HG03378 (cell line): ENCODE measurements at regions not wholly inside any gene's neighbourhood (a gene's known extent, or its start where the extent isn't known, plus 50 kb on each side); places are given as distances from the start of the nearest gene placed in this dataset.
"Not testable (repeated sequence)": the region's sequence is repeated elsewhere in the genome, so short reads cannot be mapped to it uniquely, and the experiment has no call there.

ENCODE experiments used
- ATAC-seq: cut with Tn5 transposase; IDR thresholded peaks from one replicate; pipeline ENCODE4 v1.9.1; 2021; ENCODE audit warnings: mild to moderate bottlenecking, moderate library complexity; ENCODE audit not compliant: unreplicated experiment

DNA sequence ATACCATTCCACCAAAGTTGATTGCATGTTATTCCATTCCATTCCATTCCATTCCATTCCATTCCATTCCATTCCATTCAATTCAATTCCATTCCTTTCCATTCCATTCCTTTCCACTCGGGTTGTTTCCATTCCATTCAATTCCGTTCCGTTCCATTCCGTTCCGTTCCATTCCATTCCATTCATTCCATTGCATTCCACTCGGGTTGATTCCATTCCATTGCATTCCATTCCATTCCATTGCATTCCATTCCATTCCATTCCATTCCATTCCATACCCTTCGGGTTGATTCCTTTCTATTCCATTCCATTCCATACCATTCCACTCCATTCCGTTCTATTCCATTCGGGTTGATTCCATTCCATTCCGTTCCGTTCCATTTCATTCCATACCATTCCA, 166.9 kb downstream of the CWH43 start:
- ATAC-seq, result peak; percentile 28

DNA sequence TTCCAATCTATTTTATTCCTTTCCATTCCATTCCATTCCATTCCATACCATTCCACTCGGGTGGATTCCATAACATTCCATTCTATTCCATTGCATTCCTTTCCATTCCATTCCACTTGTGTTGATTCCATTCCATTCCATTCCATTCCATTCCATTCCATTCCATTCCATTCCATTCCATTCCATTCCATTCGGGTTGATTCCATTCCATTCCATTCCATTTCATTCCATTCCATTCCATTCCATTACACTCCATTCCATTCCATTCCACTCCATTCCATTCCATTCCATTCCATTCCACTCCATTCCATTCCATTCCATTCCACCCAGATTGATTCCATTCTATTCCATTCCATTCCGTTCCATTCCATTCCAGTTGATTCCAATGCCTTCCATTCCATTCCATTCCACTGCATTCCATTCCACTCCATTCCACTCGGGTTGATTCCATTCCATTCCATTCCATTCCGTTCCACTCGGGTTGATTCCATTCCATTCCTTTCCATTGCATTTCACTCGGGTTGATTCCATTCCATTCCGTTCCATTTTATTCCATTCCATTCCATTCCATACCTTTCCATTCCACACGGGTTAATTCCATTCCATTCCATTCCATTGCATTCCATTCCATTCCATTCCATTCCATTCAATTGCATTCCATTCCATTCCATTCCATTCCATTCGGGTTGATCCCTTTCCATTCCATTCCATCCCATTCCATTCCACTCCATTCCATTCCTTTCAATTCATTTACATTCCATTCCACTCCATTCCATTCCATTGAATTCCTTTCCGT, 168.4 kb downstream of the CWH43 start:
- peak; percentile 75 for ATAC-seq

GRCh38 chr4:49155270-49155669, 169.2 kb downstream of the CWH43 start:
- not testable (repeated sequence) for ATAC-seq

GRCh38 chr4:49156309-49156708, 170.2 kb downstream of the CWH43 start:
- peak; percentile 29 for ATAC-seq

DNA sequence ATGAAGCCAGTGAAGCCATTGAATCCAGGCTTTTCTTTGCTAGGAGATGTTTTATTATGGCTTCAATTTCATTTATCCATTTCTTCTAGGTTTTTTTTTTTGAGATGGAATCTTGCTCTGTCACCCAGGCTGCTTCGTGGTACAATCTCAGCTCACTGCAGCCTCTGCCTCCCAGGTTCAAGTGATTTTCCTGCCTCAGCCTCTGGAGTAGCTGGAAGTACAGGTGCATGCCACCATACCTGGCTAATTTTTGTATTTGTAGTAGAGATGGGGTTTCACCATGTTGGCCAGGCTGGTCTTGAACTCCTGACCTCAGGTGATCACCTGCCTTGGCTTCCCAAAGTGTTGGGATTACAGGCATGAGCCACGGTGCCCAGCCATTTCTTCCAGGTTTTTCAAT, 171.6 kb downstream of the CWH43 start:
- not testable (repeated sequence) for ATAC-seq

DNA sequence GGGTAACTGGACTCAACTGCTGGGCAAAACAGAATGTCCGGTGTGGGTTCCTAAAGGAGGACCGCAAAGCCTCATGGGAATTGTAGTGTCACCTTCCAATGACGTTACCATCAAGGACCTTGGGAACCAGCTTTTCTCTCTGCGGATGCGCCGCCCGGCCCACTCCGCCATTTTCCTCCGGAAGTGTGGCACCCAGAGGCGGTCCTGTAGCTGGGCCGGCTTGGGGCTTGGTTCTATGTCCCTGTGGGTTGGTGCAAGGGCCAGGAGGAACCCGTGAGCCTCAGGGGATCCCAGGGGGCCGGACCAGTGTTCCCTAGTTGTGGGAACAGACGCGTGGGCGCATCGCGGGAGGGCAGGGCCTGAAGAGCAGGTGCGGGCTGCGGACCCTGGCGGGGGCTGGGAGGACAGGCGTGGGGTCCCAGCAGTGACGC, 175.1 kb downstream of the CWH43 start:
- not testable (repeated sequence) for ATAC-seq

- not testable (repeated sequence) for ATAC-seq
Observed at GRCh38 chr4:49164916-49165315, 178.8 kb downstream of the CWH43 start.

DNA sequence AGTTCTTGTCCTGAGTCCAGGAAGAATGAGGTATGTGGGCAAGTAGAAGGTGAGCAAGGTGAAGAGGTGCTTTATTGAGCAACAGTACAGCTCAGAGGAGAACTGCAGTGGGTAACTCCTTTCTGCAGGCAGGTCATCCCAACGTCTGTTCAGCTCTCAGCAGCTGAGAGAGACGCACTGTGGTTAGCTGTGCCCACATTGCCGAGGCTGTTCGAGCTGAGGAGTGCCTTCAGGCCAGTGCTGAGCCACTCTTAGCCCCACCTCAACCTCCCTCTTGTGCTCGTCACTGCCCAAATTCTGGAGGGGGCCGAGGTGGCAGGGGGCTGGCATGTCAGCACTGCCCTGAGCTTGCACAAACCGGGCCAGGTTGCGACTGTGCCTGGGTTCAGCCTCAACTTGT, 191.8 kb downstream of the CWH43 start:
- not testable (repeated sequence) for ATAC-seq

GRCh38 chr4:49181088-49181487, 195.0 kb downstream of the CWH43 start:
- ATAC-seq, result not testable (repeated sequence)

- not testable (repeated sequence) for ATAC-seq
Observed at GRCh38 chr4:49211396-49212194, 225.5 kb downstream of the CWH43 start.

DNA sequence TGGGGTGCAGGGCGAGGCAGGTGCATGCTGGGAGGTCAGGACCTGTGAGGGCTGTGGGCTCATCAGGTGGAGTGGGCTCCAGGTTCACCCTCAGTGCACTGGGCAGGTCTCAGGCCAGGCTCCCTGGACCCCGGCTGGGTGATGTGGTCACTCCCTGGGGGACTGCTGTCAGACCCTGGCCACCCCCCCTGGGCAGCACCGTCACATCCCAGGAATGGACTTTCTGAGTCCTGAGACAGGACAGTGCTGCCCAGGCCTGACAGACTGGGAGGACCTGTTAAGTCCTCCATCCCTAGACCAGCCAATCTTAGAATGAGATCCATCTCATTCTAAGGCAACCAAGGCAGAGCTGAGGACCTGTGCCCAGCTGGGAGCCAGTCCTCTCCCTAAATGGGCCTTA, 227.2 kb downstream of the CWH43 start:
- ATAC-seq, result not testable (repeated sequence)

DNA sequence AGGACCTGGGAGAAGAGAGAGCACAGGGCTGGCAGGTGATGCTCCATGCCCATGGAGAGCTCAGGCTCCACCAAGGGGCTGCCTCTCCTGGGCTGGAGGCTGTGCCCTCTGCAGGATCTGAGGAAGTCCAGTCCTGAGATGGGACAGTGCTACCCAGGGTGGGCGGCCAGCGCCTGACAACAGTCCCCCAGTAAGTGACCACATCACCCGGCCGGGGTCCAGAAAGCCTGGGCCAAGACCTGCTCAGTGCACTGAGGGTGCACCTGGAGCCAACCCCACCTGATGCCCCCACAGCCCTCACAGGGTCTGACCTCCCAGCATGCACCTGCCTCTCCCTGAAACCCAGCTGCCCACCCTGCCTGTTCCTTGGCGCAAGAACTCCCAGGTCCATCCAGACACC, 227.7 kb downstream of the CWH43 start:
- ATAC-seq, result not testable (repeated sequence)

- not testable (repeated sequence) for ATAC-seq
Observed at GRCh38 chr4:49214453-49215081, 228.5 kb downstream of the CWH43 start.

DNA sequence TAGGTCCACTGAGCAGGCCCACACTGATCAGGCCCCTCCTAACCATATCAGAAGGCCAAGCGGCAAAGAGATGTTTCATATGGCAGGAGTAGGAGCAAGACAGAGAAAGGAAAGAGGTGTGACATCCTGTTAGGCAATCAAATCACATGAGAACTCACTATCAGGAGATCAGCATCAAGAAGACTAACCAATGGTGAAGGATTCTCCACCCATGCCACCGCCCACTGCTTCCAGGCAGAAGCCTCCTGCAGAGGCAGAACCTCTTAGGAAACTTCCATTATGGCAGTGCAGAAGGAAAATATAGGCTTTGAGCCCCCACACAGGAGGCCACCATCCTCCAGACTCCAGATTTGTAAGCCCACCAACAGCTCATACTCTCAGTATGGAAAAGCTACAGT, 229.0 kb downstream of the CWH43 start:
- ATAC-seq, result not testable (repeated sequence)

DNA sequence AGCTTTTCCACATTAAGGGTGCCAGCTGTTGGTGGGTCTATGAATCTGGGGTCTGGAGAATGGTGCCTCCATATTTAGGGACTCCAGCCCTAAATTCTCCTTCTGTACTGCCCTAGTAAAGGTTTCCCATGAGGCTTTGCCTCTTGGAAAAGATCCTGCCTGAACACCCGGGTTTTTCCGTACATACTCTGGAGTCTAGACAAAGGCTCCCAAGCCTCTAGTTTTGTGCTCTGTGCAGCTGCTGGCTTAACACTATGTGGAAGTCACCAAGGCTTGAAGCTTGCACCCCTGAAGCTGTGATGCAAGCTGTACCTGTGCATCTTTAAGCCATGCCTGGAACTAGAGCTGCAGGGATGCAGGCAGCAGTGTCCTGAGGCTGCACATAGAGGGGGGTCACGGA, 230.5 kb downstream of the CWH43 start:
- ATAC-seq, result not testable (repeated sequence)

DNA sequence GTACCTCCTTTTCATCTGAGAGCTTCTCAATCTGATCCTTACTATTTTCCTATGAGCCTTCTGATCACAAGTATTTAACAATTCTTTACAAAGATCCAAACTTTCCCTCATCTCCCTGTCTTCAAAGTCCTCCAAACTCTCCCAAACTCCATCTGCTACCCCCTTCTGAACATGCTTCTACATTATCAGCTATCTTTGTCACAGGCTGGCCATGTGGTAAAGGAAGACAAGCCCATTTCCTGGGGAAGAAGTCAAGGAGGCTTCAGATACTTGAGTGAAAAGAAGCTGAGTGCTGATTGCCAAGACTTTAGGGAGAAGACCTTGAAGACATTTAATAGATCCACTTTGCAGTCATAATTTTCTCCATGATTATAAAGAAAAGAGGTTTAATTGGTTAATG, 231.4 kb downstream of the CWH43 start:
- no peak for ATAC-seq

- ATAC-seq, result not testable (repeated sequence)
Observed at GRCh38 chr4:49218094-49218493, 232.0 kb downstream of the CWH43 start.

GRCh38 chr4:49218931-49219330, 232.9 kb downstream of the CWH43 start:
- ATAC-seq, result not testable (repeated sequence)

GRCh38 chr4:49219489-49220225, 233.6 kb downstream of the CWH43 start:
- not testable (repeated sequence) for ATAC-seq

GRCh38 chr4:49221209-49221608, 235.1 kb downstream of the CWH43 start:
- no peak for ATAC-seq

- not testable (repeated sequence) for ATAC-seq
Observed at GRCh38 chr4:49222810-49223209, 236.7 kb downstream of the CWH43 start.
